PC-3 (cell line): ENCODE measurements at regions not wholly inside any gene's neighbourhood (a gene's known extent, or its start where the extent isn't known, plus 50 kb on each side); places are given as distances from the start of the nearest gene placed in this dataset.

Experiments used
- EZH2 ChIP-seq: fragments of 300-600 bp; sonication (generic); IDR thresholded peaks from one replicate; pipeline ENCODE4 v1.6.1; 2017; ENCODE audit warnings: antibody characterized with exemption, mild to moderate bottlenecking, low read length; ENCODE audit not compliant: unreplicated experiment
- TF ChIP-seq, protein P1 (sequence below): fragments of 300-600 bp; sonication (generic); conservative IDR thresholded peaks from 2 replicates; pipeline ENCODE4 v1.5.1; 2017; ENCODE audit warnings: antibody characterized with exemption, low read depth, mild to moderate bottlenecking, low read length

GRCh38 chr15:66852064-66852905 lies 150.2 kb downstream of the SMAD6 start:
- TF ChIP-seq, protein P1, sequence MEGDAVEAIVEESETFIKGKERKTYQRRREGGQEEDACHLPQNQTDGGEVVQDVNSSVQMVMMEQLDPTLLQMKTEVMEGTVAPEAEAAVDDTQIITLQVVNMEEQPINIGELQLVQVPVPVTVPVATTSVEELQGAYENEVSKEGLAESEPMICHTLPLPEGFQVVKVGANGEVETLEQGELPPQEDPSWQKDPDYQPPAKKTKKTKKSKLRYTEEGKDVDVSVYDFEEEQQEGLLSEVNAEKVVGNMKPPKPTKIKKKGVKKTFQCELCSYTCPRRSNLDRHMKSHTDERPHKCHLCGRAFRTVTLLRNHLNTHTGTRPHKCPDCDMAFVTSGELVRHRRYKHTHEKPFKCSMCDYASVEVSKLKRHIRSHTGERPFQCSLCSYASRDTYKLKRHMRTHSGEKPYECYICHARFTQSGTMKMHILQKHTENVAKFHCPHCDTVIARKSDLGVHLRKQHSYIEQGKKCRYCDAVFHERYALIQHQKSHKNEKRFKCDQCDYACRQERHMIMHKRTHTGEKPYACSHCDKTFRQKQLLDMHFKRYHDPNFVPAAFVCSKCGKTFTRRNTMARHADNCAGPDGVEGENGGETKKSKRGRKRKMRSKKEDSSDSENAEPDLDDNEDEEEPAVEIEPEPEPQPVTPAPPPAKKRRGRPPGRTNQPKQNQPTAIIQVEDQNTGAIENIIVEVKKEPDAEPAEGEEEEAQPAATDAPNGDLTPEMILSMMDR: no peak
- TF ChIP-seq EZH2: no peak
